Gastroesophageal sphincter (tissue), 4 donors: ENCODE measurements at regions not wholly inside any gene's neighbourhood (a gene's known extent, or its start where the extent isn't known, plus 50 kb on each side); places are given as distances from the start of the nearest gene placed in this dataset.

Experiments
- ATAC-seq: fragments of 150-250 bp; one replicate; pipeline ENCODE4 v1.9.1; 2016; ENCODE audit warnings: mild to moderate bottlenecking, moderate library complexity
- H3K27ac ChIP-seq, 4 donors: fragments of 200-600 bp; sonication (generic) in 3 of 4; 1 replicate in 3 of 4; 2 replicates in 1 of 4; pipeline ENCODE4 v1.5.1; 2016 to 2019
- H3K27me3 ChIP-seq: fragments of 200-600 bp; sonication (generic); one replicate; pipeline ENCODE4 v1.5.1; 2019
- H3K36me3 ChIP-seq, 2 donors: fragments of 200-600 bp; sonication (generic); one replicate each; pipeline ENCODE4 v1.5.1; 2019; ENCODE audit warnings: control low read depth in 1 of 2
- H3K4me1 ChIP-seq, 3 donors: fragments of 200-600 bp; sonication (generic); 1 replicate in 2 of 3; 2 replicates in 1 of 3; pipeline ENCODE4 v1.5.1; 2016 to 2019; ENCODE audit warnings: control low read depth in 2 of 3
- H3K4me3 ChIP-seq, 2 donors: fragments of 200-600 bp; sonication (generic); one replicate each; pipeline ENCODE4 v1.5.1; 2019; ENCODE audit warnings: mild to moderate bottlenecking in 1 of 2, moderate library complexity in 1 of 2
- H3K9me3 ChIP-seq, 3 donors: fragments of 200-600 bp; sonication (generic); one replicate each; pipeline ENCODE4 v1.5.1; 2017 to 2019; ENCODE audit warnings: control low read depth in 2 of 3
- CTCF ChIP-seq, 4 experiments: fragments of 200-600 bp in 2 of 4; fragments of 450-650 bp in 2 of 4; sonication (generic) in 1 of 4; IDR thresholded peaks; one replicate each; pipeline ENCODE4 v1.5.1; 2017 to 2019; ENCODE audit warnings: antibody characterized with exemption in 4 of 4, mild to moderate bottlenecking in 2 of 4, moderate library complexity in 2 of 4
- EP300 ChIP-seq: sonication (generic); formaldehyde crosslinking; IDR thresholded peaks from one replicate; pipeline ENCODE4 v1.6.1; 2017; ENCODE audit warnings: antibody characterized with exemption, mild to moderate bottlenecking
- POLR2A ChIP-seq, 2 donors: fragments of 450-650 bp; IDR thresholded peaks; one replicate each; pipeline ENCODE4 v1.6.1; 2017; ENCODE audit warnings: antibody characterized with exemption in 2 of 2, mild to moderate bottlenecking in 2 of 2, moderate library complexity in 1 of 2
- POLR2AphosphoS5 ChIP-seq: sonication (generic); formaldehyde crosslinking; IDR thresholded peaks from one replicate; pipeline ENCODE4 v1.6.1; 2017; ENCODE audit warnings: antibody characterized with exemption
- WGBS, 2 donors: methylation state at CpG; one replicate each; pipeline ENCODE4 v1.1.5; 2018; ENCODE audit warnings: low coverage in 1 of 2; 5-methylcytosine and 5-hydroxymethylcytosine counted together

GRCh38 chr9:20253635-20254034, 368.7 kb downstream of the MLLT3 start:
- WGBS, 2 donors = 76 to 82% methylated on average over 5 of the region's 5 CpGs
- Histone ChIP-seq H3K36me3 (no peaks in the 10 kb centered on the region), H3K27me3 (no peaks in the 10 kb centered on the region), H3K4me3 (no peak overlapping the region), H3K4me1 (no peaks in the 10 kb centered on the region), H3K9me3 (no peaks in the 10 kb centered on the region), H3K27ac (no peak overlapping the region)
- ATAC-seq = no peak
- TF ChIP-seq POLR2AphosphoS5 (no peak), POLR2A (IDR thresholded peaks at IDR 0.05) (no peak), CTCF (IDR thresholded peaks at IDR 0.05) (no peak), EP300 (no peak)

GRCh38 chr9:20252778-20253177, 369.5 kb downstream of the MLLT3 start:
- no peak overlapping the region for H3K4me3 ChIP-seq
- 86 to 100% methylated on average over 1 of the region's 1 CpG for WGBS, 2 donors
- no peak overlapping the region for H3K27ac ChIP-seq
- peaks cover 0 to 8% (median 0%) of the 10 kb centered on the region in 3 donors for H3K9me3 ChIP-seq
- ATAC-seq = no peak
- H3K27me3 ChIP-seq = no peaks in the 10 kb centered on the region
- H3K36me3 ChIP-seq = no peaks in the 10 kb centered on the region
- TF ChIP-seq EP300 = no peak
- no peak for TF ChIP-seq CTCF (IDR thresholded peaks at IDR 0.05)
- TF ChIP-seq POLR2A (IDR thresholded peaks at IDR 0.05) = no peak
- no peak for TF ChIP-seq POLR2AphosphoS5
- H3K4me1 ChIP-seq = no peaks in the 10 kb centered on the region

GRCh38 chr9:20250791-20251190, 371.5 kb downstream of the MLLT3 start:
- H3K4me1 ChIP-seq = no peaks in the 10 kb centered on the region
- 59 to 76% methylated on average over 4 to 6 of the region's 6 CpGs for WGBS, 2 donors
- no peak for ATAC-seq

GRCh38 chr9:20244271-20244670, 378.0 kb downstream of the MLLT3 start:
- no peak for ATAC-seq
- Histone ChIP-seq H3K27ac (no peak overlapping the region), H3K27me3 (no peaks in the 10 kb centered on the region), H3K4me3 (no peak overlapping the region), H3K36me3 (no peaks in the 10 kb centered on the region), H3K9me3 (peaks cover 0 to 8% (median 0%) of the 10 kb centered on the region in 3 donors), H3K4me1 (no peaks in the 10 kb centered on the region)
- TF ChIP-seq EP300 (no peak), POLR2A (IDR thresholded peaks at IDR 0.05) (no peak), CTCF (IDR thresholded peaks at IDR 0.05) (no peak), POLR2AphosphoS5 (no peak)
- 67 to 68% methylated on average over 1 to 4 of the region's 6 CpGs for WGBS, 2 donors

More at GRCh38 chr9:20250791-20251190, 371.5 kb downstream of the MLLT3 start:
- Histone ChIP-seq H3K27ac (no peak overlapping the region), H3K4me3 (no peak overlapping the region), H3K9me3 (peaks cover 0 to 8% (median 0%) of the 10 kb centered on the region in 3 donors), H3K36me3 (no peaks in the 10 kb centered on the region), H3K27me3 (no peaks in the 10 kb centered on the region)
- no peak for TF ChIP-seq POLR2A (IDR thresholded peaks at IDR 0.05)
- TF ChIP-seq POLR2AphosphoS5 = no peak
- no peak for TF ChIP-seq EP300
- TF ChIP-seq CTCF (IDR thresholded peaks at IDR 0.05) = no peak

GRCh38 chr9:20243841-20244240, 378.5 kb downstream of the MLLT3 start:
- peaks cover 0 to 8% (median 0%) of the 10 kb centered on the region in 3 donors for H3K9me3 ChIP-seq
- H3K36me3 ChIP-seq = no peaks in the 10 kb centered on the region
- H3K27ac ChIP-seq = no peak overlapping the region
- no peaks in the 10 kb centered on the region for H3K27me3 ChIP-seq
- H3K4me1 ChIP-seq = no peaks in the 10 kb centered on the region
- no peak for ATAC-seq
- no peak overlapping the region for H3K4me3 ChIP-seq
- TF ChIP-seq POLR2A (IDR thresholded peaks at IDR 0.05) = no peak
- TF ChIP-seq POLR2AphosphoS5 = no peak
- no peak for TF ChIP-seq EP300
- no peak for TF ChIP-seq CTCF (IDR thresholded peaks at IDR 0.05)
- WGBS, 2 donors = 24 to 47% methylated on average over 2 to 4 of the region's 6 CpGs
